Fibroblast of skin of right quadriceps (primary cell): ENCODE measurements at regions not wholly inside any gene's neighbourhood (a gene's known extent, or its start where the extent isn't known, plus 50 kb on each side); places are given as distances from the start of the nearest gene placed in this dataset.

ENCODE experiments used
- DNase-seq: peaks from one replicate; pipeline ENCODE4 v3.0.0-alpha.2; 2013

- no peak for DNase-seq
Observed at GRCh38 chr2:38202713-38203445, 126.9 kb upstream of the CYP1B1 start.

- DNase-seq = peak; percentile 82
Observed at GRCh38 chr2:38201784-38202183, 125.8 kb upstream of the CYP1B1 start.

GRCh38 chr2:38200598-38200997 is 124.6 kb upstream of the CYP1B1 start:
- DNase-seq = peak; percentile 79

GRCh38 chr2:38199127-38199526 is 123.2 kb upstream of the CYP1B1 start:
- no peak for DNase-seq

- no peak for DNase-seq
Observed at GRCh38 chr2:38194751-38195150, 118.8 kb upstream of the CYP1B1 start.

GRCh38 chr2:38192976-38193375 is 117.0 kb upstream of the CYP1B1 start:
- no peak for DNase-seq

- DNase-seq = no peak
Observed at GRCh38 chr2:38192046-38192445, 116.1 kb upstream of the CYP1B1 start.

- peak; percentile 30 for DNase-seq
Observed at GRCh38 chr2:38191516-38191915, 115.6 kb upstream of the CYP1B1 start.

GRCh38 chr2:38190542-38191218 is 114.7 kb upstream of the CYP1B1 start:
- DNase-seq = peak; percentile 96

GRCh38 chr2:38187541-38188011 is 111.6 kb upstream of the CYP1B1 start:
- DNase-seq = peak; percentile 74

GRCh38 chr2:38185012-38185491 is 109.1 kb upstream of the CYP1B1 start:
- peak; percentile 72 for DNase-seq

GRCh38 chr2:38182492-38183003 is 106.6 kb upstream of the CYP1B1 start:
- DNase-seq = no peak

GRCh38 chr2:38181806-38182491 is 106.0 kb upstream of the CYP1B1 start:
- no peak for DNase-seq

GRCh38 chr2:38180754-38181153 is 104.8 kb upstream of the CYP1B1 start:
- peak; percentile 22 for DNase-seq

GRCh38 chr2:38178556-38179419 is 102.8 kb upstream of the CYP1B1 start:
- DNase-seq = peak; percentile 91

- peak; percentile 23 for DNase-seq
Observed at GRCh38 chr2:38178119-38178518, 102.2 kb upstream of the CYP1B1 start.

- DNase-seq = peak; percentile 92
Observed at GRCh38 chr2:38176619-38177021, 100.7 kb upstream of the CYP1B1 start.

GRCh38 chr2:38174646-38175423 is 98.9 kb upstream of the CYP1B1 start:
- peak; percentile 99 for DNase-seq

- DNase-seq = no peak
Observed at GRCh38 chr2:38174131-38174530, 98.2 kb upstream of the CYP1B1 start.

- no peak for DNase-seq
Observed at GRCh38 chr2:38173683-38174082, 97.7 kb upstream of the CYP1B1 start.

GRCh38 chr2:38171208-38171855 is 95.4 kb upstream of the CYP1B1 start:
- peak; percentile 21 for DNase-seq
